Stimulated activated CD8-positive, alpha-beta memory T cell treated with anti-CD3 and anti-CD28 coated beads, Interleukin-2, amount 100 ng/mL, for 48 hours (primary cell): ENCODE measurements at regions not wholly inside any gene's neighbourhood (a gene's known extent, or its start where the extent isn't known, plus 50 kb on each side); places are given as distances from the start of the nearest gene placed in this dataset.
"Not testable (repeated sequence)": the region's sequence is repeated elsewhere in the genome, so short reads cannot be mapped to it uniquely, and the experiment has no call there.

ENCODE experiments used
- DNase-seq, 2 donors: peaks; one replicate each; pipeline ENCODE4 v3.0.0-alpha.2; 2020; ENCODE audit warnings: low read depth in 2 of 2

DNA sequence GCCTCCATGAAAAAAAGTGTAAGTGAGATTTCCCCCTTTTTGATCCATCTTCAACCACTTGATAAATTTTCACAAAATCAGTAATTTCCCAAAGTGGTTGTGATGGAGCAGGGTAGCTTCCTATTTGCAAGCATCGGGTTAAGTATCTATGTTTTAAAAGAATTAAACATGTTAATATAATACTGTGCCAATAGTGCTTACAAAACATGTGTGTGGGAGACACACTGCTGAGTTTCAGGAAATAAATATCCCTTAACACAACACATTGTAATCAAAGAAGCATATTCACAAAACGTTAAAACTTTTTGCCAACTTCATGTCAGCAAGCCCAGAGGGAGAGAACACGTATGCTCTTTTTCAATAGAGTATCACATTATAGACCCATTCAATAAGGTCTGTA lies 526.9 kb downstream of the TTLL7 start:
- not testable (repeated sequence) for DNase-seq

DNA sequence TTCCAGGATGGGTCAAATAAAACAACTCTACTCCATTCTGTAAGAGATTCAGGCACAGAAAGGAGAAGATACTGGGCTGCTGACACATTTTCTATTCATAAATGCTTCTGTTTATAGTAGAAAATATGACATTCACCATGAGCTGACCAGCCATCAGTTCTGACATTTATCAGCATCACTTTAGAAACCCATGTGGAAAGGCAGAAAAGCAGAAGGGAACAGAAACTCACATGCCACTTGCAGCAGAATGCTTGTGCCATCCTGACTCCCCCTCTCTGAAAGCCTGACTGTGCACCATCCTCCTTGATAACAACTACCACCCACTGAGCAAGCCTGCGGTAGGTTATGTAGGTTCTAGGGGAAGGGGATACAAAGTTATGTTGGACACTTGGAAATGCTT lies 527.7 kb downstream of the TTLL7 start:
- not testable (repeated sequence) for DNase-seq

- DNase-seq: not testable (repeated sequence)
Measured at GRCh38 chr1:83468336-83468735, 530.6 kb downstream of the TTLL7 start.

DNA sequence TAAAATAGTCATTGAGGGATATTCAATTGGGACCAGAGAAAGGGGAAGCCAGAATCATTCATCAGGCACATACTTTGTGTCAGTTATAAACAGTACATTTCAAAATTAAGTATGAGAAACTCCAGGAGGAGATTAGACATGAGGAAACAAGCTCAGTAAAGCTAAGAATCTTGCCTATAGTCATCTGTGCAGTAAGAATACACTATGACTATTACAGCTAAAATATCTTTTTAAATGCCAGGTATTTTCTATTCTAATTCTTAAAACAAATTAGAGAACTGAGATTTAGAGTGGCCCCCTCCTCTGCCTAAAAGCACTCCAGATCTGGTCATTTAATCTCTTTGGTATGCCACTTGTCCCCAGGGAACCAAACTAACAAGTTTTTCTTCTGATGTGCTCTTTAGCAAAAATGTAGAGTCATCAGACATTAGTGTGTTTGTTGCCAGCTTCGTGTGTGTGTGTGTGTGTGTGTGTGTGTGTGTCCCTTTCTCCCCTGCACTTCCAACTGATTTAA lies 541.1 kb downstream of the TTLL7 start:
- not testable (repeated sequence) for DNase-seq

- DNase-seq: not testable (repeated sequence)
Measured at GRCh38 chr1:83457281-83457680, 541.7 kb downstream of the TTLL7 start.

DNA sequence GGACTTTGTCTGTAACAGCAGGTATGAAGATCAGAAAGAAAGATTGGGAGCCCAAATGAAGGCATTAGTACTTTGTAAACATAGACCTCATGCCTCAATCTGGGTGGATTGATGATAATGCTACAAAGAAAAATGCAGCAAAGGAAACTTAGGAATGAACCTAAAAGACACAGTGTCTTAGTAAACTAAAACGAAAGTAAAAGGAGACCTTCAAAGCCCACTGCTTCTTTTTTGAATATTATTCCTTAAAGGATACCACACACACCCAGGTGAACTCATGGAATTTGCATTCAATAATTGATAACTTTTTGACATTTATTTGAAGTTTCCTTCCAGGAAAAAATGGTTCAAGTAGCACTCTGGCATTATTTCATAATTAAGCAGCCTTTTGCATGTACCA lies 543.2 kb downstream of the TTLL7 start:
- not testable (repeated sequence) for DNase-seq

DNA sequence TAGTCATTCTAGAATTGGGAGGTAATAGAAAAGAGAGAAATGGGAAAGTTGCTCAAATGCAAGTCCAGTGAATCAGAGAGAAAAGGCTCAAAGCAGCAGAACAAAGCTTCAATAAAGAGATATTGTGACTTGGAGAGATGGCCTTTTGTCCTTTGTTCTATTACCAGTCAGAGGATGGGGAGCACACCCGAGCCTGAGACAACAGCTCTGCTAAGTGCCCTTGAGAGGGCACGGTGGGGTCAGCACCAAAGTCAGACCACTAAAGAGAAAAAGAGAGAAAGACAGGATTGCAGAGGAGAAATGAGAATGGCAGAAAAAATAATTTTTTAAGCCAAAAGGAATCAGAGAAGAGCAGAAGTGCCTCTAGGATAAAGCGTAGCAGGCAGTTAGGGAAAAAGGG lies 553.1 kb downstream of the TTLL7 start:
- not testable (repeated sequence) for DNase-seq

- not testable (repeated sequence) for DNase-seq
Measured at GRCh38 chr1:83442412-83442811, 556.5 kb downstream of the TTLL7 start.

DNA sequence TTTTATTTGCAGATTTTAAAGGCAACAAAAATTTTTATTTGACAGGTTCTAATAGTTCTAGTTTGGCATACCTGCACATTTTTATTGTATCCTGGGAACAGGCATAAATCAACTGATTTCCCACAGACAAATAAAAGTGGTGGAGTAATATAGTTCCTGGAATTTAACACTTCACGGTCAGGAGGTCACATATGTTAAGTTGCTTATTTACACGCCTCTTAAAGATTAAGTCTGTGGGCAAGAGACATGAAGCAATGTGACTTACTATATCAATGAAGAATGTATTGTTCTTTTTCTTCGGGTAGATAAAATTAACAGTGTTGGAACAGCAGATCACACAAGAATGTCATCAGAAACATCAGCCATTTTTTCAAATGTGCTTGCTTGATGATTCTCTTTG lies 558.3 kb downstream of the TTLL7 start:
- not testable (repeated sequence) for DNase-seq

DNA sequence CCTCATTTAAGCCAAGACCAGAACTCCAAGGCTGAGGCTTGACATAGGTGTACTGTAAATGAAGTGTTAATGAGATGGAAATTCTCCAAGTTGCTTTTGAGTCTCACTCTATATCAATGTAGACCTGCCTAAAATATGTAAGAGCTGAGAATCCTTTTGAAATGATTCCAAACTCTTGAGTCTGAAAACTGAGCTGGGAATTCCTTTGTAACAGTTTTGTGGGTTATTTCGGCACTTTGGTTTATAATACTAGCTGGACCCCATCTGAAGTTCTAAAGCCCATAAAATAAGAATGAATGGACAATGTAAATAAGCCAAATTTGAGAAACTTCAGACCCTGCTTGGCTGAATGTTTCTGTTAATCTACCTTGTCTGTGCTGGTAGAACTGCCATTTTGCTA lies 558.9 kb downstream of the TTLL7 start:
- not testable (repeated sequence) for DNase-seq

DNA sequence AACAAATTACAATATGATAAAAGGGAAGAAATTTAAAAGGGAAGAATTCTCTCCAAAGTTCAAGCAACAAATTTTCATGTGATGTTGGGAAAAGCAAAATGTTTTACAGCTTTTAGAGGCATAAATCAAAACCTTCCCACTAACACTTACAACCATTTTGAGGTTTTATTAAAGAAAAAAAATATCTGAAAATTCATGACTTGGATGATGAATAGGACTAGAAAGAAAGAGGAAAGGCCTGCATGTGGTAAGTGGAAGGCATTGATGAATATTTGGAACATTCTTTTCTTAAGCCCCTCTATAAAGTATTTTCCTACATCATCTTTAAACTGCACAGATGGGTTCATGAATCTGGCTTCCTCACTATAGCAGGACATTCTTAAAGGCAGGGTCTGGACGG lies 560.6 kb downstream of the TTLL7 start:
- not testable (repeated sequence) for DNase-seq

DNA sequence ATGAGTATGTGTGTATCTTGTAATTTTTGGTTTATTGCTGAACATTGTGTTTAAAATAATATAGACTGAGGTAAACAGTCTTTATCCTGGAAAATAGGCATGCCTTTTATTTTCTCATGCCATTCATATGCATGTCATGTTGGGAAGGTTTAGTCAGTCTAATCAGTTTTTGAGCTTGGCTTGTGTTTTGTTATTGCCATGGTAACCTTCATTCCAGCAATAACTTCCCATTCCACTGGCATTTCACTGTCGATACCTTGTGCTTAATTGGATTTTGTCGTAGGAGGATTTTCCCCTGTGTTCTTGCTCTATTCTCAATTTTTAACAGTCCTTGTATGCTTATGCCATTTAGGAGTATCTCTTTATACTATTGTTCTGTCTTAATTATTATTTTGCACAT lies 563.6 kb downstream of the TTLL7 start:
- not testable (repeated sequence) for DNase-seq

DNA sequence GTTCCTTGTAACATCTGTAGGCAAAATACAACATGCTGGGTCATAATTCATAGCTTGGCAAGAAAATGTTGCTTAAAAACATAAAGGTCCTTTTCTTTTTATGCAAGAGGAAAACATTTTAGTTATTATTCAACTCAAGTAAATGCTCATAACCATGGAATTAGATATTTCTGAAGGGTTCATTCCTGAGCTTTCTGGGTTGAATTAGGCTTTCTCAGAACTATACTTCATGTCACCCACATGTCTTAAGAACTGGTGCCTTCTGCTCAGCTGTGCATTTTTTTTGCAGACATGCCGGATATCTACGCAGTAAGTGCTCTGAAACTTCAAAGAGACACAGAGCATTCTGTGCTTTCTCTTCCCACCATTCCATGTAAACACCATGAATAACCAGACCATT lies 571.4 kb downstream of the TTLL7 start:
- DNase-seq: not testable (repeated sequence)

- DNase-seq: not testable (repeated sequence)
Measured at GRCh38 chr1:83423382-83423781, 575.5 kb downstream of the TTLL7 start.

DNA sequence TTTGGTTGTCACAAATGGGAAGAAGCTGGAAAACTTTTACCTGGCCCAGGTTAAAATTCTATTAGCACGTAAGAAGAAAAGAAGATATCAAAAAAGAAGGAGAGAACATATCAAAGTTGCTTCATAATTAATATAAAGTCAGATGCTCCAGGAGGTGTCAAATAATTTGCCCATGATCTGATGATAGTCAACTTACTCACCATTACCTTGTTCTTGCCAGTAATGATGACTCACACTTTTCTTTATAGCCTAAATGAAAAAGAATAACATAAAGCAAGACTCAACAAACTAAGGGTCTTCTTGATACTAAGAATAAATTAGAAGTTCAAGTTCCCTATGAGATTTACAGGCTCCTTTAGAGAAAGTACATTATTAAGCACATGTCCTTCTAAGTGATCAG lies 580.4 kb downstream of the TTLL7 start:
- DNase-seq: no peak

DNA sequence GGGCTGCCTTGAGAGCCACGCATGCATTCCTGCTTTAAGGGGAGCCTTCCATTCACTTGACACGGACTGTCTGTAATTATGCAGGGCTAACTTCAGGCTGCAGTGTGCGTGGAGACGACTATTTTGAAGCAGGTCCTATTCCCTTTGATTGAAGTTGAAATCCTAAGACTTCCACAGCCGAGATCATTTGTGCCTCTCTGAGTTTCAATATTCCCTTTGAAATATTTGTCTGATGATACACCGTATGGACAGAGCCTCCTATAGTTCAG lies 585.2 kb downstream of the TTLL7 start:
- not testable (repeated sequence) for DNase-seq

GRCh38 chr1:83410746-83411413 lies 588.1 kb downstream of the TTLL7 start:
- not testable (repeated sequence) for DNase-seq

DNA sequence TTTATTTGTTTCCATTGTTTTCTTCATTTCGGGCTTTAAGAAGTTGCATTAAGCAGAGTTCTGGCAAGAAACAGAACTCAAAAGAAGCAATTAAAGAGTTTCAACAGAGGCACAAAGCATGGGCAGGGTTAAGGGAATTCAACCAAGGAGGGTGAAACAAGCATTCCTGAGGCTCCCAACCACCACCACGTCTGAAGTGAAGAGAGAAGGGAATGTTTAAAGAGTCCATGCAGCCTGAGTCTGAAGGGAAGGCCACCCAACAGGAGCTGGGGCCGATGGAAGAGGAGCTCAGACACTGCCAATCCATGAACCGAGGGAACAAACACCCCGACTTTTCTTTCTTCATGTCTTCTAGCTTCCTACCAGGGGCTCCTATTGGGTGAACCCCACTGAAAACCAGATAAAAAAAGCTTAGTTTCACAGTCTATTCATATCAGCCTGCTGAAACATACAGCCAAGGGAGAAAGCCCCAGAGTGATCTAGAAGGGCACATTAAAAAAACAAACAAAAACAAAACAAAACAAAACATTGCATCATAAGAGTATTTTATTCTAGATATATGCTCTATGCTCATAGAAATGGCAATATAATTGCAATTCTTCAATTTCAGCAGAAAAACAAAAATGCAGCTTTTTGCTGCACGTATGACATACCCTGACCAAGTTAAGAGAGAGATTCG lies 592.1 kb downstream of the TTLL7 start:
- DNase-seq: not testable (repeated sequence)

DNA sequence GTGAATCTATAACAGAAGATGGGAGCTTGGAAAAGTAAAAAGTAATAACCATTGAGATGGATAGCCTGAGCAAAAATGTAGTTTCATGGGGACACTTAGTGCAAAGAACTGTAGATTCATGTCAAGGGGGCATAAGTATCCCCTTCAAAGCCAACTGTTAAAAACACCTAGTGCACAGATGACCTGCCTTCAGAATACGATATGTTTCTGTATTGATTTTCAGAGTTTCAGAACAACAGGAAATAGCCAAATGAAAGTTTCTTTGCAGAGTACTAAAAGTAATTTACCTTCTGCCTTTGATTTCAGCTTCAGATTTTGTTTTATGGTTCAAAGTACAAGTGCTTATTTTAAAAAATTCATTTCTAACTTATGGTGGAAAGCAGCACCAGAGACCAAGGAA lies 593.1 kb downstream of the TTLL7 start:
- not testable (repeated sequence) for DNase-seq

- not testable (repeated sequence) for DNase-seq
Measured at GRCh38 chr1:83403500-83403899, 595.4 kb downstream of the TTLL7 start.

- not testable (repeated sequence) for DNase-seq
Measured at GRCh38 chr1:83401146-83401545, 597.8 kb downstream of the TTLL7 start.

GRCh38 chr1:83400173-83400572 lies 598.8 kb downstream of the TTLL7 start:
- DNase-seq: not testable (repeated sequence)

- not testable (repeated sequence) for DNase-seq
Measured at GRCh38 chr1:83398125-83398524, 600.8 kb downstream of the TTLL7 start.
